ENCODE measurements at regions not wholly inside any gene's neighbourhood (a gene's known extent, or its start where the extent isn't known, plus 50 kb on each side); places are given as distances from the start of the nearest gene placed in this dataset.
A peak's percentile ranks its signal among the peaks of the same experiment; 100 is the strongest.
"Not testable (repeated sequence)": the region's sequence is repeated elsewhere in the genome, so short reads cannot be mapped to it uniquely, and the experiment has no call there.

DNA sequence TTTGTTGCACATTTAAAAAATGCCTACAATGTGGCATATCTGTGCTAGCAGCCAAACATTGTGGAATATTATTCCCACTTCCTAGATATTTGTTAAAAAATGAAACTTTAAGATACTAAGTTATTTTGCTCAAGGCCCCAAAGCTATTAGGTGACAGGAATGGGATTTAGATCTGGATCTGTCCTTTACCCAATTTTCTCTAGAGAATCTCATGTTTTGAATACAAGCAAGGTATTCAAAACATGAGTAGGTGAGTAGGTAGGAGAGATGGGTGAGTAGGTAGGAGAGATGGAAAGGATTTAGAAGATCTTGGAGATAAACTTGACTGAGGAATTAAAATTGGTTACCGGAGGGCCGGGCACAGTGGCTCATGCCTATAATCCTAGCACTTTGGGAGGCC, 61.2 kb upstream of the AKIRIN2 start:
- DNase-seq (ENCODE audit: low read depth) = no peak

DNA sequence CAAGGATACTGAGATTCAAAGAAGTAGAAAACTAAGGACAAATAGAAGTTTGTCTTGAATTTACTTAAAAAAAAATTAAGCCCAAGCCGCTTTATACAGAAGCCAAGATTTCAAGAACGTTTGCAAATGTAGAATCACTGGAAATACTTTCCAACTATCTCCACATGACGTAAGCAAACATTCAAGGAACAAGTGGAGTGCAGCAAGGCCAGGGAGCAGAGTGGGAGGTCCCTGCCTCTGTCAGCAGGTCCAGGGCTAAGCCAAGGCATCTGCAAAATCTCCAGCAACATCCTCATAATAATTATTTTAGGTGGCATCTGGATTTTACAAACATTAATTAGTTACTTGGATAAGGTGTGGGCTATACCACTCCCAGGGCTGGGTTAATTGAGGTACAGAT, 60.1 kb upstream of the AKIRIN2 start:
- no peak for DNase-seq (ENCODE audit: low read depth)

DNA sequence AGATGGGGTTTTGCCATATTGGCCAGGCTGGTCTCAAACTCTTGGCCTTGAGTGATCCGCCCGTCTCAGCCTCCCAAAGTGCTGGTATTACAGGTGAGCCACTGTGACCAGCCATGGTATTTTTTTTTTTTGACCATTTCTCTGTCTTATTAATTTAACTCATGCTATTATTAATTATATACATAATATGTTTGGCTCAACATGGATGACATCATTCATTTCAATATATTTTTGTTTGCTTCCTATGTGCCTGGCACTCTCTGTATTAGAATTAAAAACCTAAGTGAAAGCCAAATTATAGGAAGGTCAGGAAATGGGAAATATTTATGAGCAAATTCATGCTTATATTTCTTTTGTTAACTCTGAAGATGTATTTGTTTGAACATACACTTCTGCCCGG, 55.8 kb upstream of the AKIRIN2 start:
- no peak for DNase-seq (ENCODE audit: low read depth)

DNA sequence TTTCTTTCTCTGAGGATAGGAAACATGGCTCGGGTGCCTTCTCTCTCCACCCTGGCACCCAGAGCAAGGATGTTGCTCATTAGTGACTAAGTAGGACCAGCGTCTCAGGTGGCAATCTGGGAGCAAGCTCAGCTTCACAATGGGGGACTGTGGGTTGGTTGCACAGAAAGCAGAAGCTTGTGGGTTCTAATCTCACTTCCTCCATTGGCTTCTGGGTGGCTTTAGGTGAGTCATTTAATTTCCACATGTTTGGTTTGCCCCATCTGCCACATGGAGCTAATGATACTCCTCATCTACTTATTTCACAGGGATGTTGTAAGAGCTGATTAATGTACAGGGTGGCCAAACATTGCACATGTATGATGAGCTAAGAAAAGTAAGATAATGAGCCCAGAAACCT, 54.8 kb upstream of the AKIRIN2 start:
- peak; percentile 34 for DNase-seq (ENCODE audit: low read depth)

DNA sequence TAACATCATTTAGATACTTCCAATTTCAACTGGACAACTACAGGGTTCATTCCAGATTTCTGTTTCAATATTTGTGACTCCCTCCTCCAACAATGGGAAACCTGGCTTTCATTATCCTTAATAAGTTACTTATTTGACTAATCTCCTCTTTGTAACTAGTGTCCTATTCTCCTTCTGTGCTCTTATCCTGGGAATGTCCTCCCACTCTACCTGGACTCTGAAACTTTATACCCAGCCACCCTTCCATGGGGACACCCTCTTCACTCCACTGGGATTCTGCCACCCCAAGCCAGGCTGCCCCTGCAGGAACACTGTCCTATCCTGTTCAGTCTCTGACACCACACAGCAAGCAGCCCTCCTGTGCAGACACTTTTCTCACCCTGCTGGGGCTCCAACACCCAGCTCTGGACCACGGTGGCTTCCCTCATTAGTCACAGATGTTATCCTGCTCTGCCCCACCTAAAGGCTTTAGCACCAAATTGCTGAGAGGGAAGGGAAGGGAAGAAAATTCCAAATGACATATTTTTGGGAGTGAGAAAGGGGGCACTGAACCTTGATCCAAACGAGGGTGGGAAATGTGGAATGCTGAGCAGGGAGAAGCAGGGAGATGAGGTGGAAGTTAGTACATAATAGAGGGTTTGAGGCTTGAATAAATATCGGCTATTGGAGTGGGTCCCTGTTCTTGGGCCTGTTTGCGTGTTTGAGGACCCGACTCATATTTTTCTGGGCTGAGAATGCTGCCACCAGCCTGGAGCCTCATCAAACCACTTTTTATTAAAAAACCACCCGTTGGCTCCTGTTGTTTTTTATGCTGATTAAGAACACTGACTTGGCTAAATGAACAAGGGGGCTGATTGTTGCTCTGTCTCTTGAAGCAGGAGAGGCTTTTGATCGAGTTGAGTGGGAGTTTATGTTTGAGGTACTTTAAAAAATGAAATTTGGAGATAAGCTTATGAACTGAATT, 54.0 kb upstream of the AKIRIN2 start:
- DNase-seq (ENCODE audit: low read depth) = no peak

DNA sequence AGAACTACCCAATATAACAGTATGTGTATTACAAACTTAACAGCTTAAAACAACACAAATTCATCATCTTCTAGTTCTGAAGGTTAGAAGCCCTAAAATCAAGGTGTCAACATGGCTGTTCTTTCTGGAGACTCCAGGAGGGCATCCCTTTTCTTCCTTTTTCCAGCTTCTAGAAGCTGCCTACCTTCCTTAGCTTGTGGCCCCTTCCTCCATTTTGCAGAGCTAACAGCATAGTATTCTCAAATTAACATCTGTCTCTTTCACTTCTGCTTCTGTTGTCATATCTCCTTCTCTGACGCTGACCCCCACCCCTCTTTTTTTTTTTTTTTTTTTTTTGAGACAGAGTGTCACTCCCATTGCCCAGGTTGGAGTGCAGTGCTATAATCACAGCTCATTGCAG, 52.8 kb upstream of the AKIRIN2 start:
- no peak for DNase-seq (ENCODE audit: low read depth)

DNA sequence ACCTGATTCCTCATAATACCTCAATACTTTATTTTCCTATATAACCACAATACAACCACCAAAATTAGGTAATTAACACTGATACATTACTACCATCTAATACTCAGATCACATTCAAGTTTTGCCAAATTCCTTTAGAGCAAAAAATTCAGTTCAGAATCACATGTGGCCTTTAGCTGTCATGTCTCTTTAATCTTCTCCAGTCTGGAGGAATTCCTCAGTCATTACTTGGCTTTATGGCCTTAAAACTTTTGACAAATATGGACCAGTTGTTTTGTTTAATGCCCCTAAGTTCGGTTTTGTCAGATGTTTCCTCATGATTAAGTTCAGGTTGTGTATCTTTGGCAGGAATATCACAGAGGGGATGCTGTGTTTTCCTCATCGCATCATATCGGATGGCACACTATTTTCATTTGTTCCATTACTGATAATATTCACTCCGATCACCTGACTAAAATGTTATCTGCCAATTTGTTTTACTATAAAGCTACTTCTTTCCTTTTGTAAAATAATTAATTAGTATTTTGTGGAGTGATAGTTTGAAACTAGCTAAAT, 51.2 kb upstream of the AKIRIN2 start:
- no peak for DNase-seq (ENCODE audit: low read depth)

DNA sequence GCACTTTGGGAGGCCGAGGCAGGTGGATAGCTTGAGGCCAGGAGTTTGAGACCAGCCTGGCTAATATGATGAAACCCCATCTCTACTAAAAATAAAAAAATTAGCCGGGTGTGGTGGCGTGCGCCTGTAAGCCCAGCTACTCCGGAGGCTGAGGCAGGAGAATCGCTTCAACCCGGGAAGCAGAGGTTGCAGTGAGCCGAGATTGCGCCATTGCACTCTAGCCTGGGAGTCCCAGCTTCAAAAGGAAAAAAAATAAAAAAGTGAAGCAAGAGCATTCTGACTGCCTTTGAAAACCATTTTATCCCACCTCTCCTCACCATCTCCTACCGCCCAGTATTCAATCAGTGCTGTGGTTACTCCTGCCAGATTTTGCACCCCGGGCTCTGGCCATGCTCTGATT, 50.5 kb upstream of the AKIRIN2 start:
- not testable (repeated sequence) for DNase-seq (ENCODE audit: low read depth)

All from non-pigmented ciliary epithelial cell (primary cell).